GM12878 (cell line): ENCODE measurements at regions not wholly inside any gene's neighbourhood (a gene's known extent, or its start where the extent isn't known, plus 50 kb on each side); places are given as distances from the start of the nearest gene placed in this dataset.
A peak's percentile ranks its signal among the peaks of the same experiment; 100 is the strongest.

Source experiments
- ATAC-seq: fragments of 200-7000 bp; cut with Tn5 transposase; 3 replicates; pipeline ENCODE4 v1.9.1; 2020; ENCODE audit warnings: mild to moderate bottlenecking, moderate library complexity
- BruUV-seq: library from RNA; stranded (reverse); fragments of 400-500 nt; replicated peaks from 2 replicates; lab custom pipeline; 2021; lab: Mats Ljungman, UMichigan
- CTCF ChIA-PET: fragments of 300-600 bp; sonication (Branson Sonifier 250); formaldehyde crosslinking; extraction: SDS; loops from one replicate; lab custom pipeline; 2021; ENCODE audit warnings: inconsistent platforms; lab: Yijun Ruan, JAX
- POLR2A ChIA-PET: fragments of 350-600 bp; formaldehyde crosslinking; extraction: SDS; loops from one replicate; lab custom pipeline; 2021; ENCODE audit warnings: inconsistent platforms; lab: Charles Lee
- RAD21 ChIA-PET: fragments of 300-600 bp; sonication (Branson Sonifier 250); formaldehyde crosslinking; loops from one replicate; lab custom pipeline; 2023; ENCODE audit warnings: antibody characterized with exemption; ENCODE audit not compliant: unreplicated experiment; lab: Charles Lee
- SMC1A ChIA-PET: fragments of 300-600 bp; sonication (Branson Sonifier 250); formaldehyde crosslinking; loops from one replicate; lab custom pipeline; 2023; ENCODE audit not compliant: unreplicated experiment, uncharacterized antibody; lab: Charles Lee
- DNase-seq: peaks from one replicate; pipeline ENCODE4 v3.0.0-alpha.2; 2011; ENCODE audit warnings: low read depth, low spot score
- FAIRE-seq: peaks from 3 replicates; lab custom pipeline; 2011; peaks lifted over from hg19 to GRCh38; lab: Jason Lieb, UNC
- H2AFZ ChIP-seq: 2 replicates; pipeline ENCODE4 v1.6.0; 2011; ENCODE audit warnings: low read depth, low read length, control low read depth; ENCODE audit not compliant: control insufficient read depth
- H3K27ac ChIP-seq: 2 replicates; pipeline ENCODE4 v1.5.1; 2011; ENCODE audit warnings: control low read depth; ENCODE audit not compliant: control insufficient read depth, insufficient read depth
- H3K27me3 ChIP-seq, 2 experiments: replicated peaks in 1 of 2; 2 replicates each; pipeline versions ENCODE4 v1.6.0 to v1.6.1; 2011; ENCODE audit warnings: low read length in 1 of 2; ENCODE audit not compliant: control insufficient read depth in 2 of 2, insufficient read depth in 2 of 2
- H3K36me3 ChIP-seq, 2 experiments: 2 replicates each; pipeline ENCODE4 v1.5.1; 2011; ENCODE audit warnings: low read length in 1 of 2; ENCODE audit not compliant: control insufficient read depth in 2 of 2, insufficient read depth in 2 of 2
- H3K4me1 ChIP-seq: 2 replicates; pipeline ENCODE4 v1.6.1; 2011; ENCODE audit warnings: mild to moderate bottlenecking, low read length, moderate library complexity, mixed read lengths; ENCODE audit not compliant: control insufficient read depth, insufficient read depth
- H3K4me2 ChIP-seq: 2 replicates; pipeline ENCODE4 v1.6.0; 2011; ENCODE audit warnings: control low read depth; ENCODE audit not compliant: control insufficient read depth, insufficient read depth
- H3K4me3 ChIP-seq: fragments of 200-600 bp; sonication (generic); 2 replicates; pipeline ENCODE4 v1.5.1; 2016
- H3K79me2 ChIP-seq: 2 replicates; pipeline ENCODE4 v1.6.0; 2011; ENCODE audit warnings: low read length; ENCODE audit not compliant: control insufficient read depth, insufficient read depth
- H3K9ac ChIP-seq: 2 replicates; pipeline ENCODE4 v1.8.0; 2011; ENCODE audit warnings: low read length, control low read depth, mixed read lengths; ENCODE audit not compliant: control insufficient read depth, insufficient read depth
- H3K9me3 ChIP-seq: replicated peaks from 3 replicates; pipeline ENCODE4 v1.5.1; 2011; ENCODE audit warnings: mild to moderate bottlenecking, low read length; ENCODE audit not compliant: control insufficient read depth, insufficient read depth
- H4K20me1 ChIP-seq: 2 replicates; pipeline ENCODE4 v1.6.0; 2011; ENCODE audit not compliant: control insufficient read depth, insufficient read depth
- CBX3 ChIP-seq: fragments of 200-600 bp; sonication (generic); IDR thresholded peaks from 2 replicates; pipeline ENCODE4 v1.6.1; 2016; ENCODE audit warnings: low read depth, borderline replicate concordance
- CEBPB ChIP-seq, 2 experiments: fragments of 150-350 bp in 1 of 2; IDR thresholded peaks; 2 replicates each; pipeline ENCODE4 v1.6.1; 2012 to 2014; ENCODE audit warnings: low read depth in 2 of 2, low read length in 2 of 2, borderline replicate concordance in 1 of 2, inconsistent platforms in 1 of 2
- ETV6 ChIP-seq, 2 experiments: fragments of 450-650 bp in 1 of 2; IDR thresholded peaks in 1 of 2; conservative IDR thresholded peaks in 1 of 2; 2 replicates each; pipeline ENCODE4 v1.6.1; 2014; ENCODE audit warnings: antibody characterized with exemption in 1 of 2, borderline replicate concordance in 1 of 2, low read depth in 1 of 2, mild to moderate bottlenecking in 1 of 2, moderate library complexity in 1 of 2
- FOXK2 ChIP-seq: fragments of 450-650 bp; IDR thresholded peaks from 2 replicates; pipeline ENCODE4 v1.6.1; 2017; ENCODE audit warnings: mild to moderate bottlenecking, moderate library complexity
- GATAD2B ChIP-seq: fragments of 450-650 bp; conservative IDR thresholded peaks from 2 replicates; pipeline ENCODE4 v1.6.1; 2017; ENCODE audit warnings: low read depth, mild to moderate bottlenecking, moderate library complexity
- HDGF ChIP-seq: fragments of 450-650 bp; IDR thresholded peaks from 2 replicates; pipeline ENCODE4 v1.6.1; 2016; ENCODE audit warnings: antibody characterized with exemption
- KAT2A ChIP-seq: conservative IDR thresholded peaks from 2 replicates; pipeline ENCODE4 v1.6.1; 2011; ENCODE audit warnings: low read depth, low read length; ENCODE audit not compliant: control insufficient read depth
- MEF2B ChIP-seq: fragments of 450-650 bp; IDR thresholded peaks from 2 replicates; pipeline ENCODE4 v1.6.1; 2018; ENCODE audit warnings: mild to moderate bottlenecking, moderate library complexity; ENCODE audit not compliant: partially characterized antibody, poor library complexity, severe bottlenecking
- MTA2 ChIP-seq: fragments of 450-650 bp; IDR thresholded peaks from 2 replicates; pipeline ENCODE4 v1.6.1; 2016; ENCODE audit warnings: low read depth, mild to moderate bottlenecking, moderate library complexity
- NFXL1 ChIP-seq: fragments of 450-650 bp; IDR thresholded peaks from 2 replicates; pipeline ENCODE4 v1.6.1; 2017; ENCODE audit warnings: antibody characterized with exemption, mild to moderate bottlenecking, borderline replicate concordance
- NR2C2 ChIP-seq: IDR thresholded peaks from 2 replicates; pipeline ENCODE4 v1.6.1; 2011; ENCODE audit warnings: borderline replicate concordance, low read depth; ENCODE audit not compliant: control insufficient read depth, insufficient read length
- POLR2AphosphoS2 ChIP-seq: IDR thresholded peaks from 2 replicates; pipeline ENCODE4 v1.6.1; 2011; ENCODE audit warnings: low read depth, mild to moderate bottlenecking, low read length, improper control_type of control experiment, moderate library complexity
- ZNF384 ChIP-seq: IDR thresholded peaks from 2 replicates; pipeline ENCODE4 v1.6.1; 2012; ENCODE audit warnings: low read depth, mild to moderate bottlenecking, low read length, improper control_type of control experiment, borderline replicate concordance
- WGBS: methylation state at CpG from one replicate; pipeline ENCODE4 v1.1.6; 2016; ENCODE audit warnings: low lambda C conversion rate; ENCODE audit not compliant: insufficient replicate concordance, insufficient coverage; ENCODE audit errors: missing lambda C conversion rate; 5-methylcytosine and 5-hydroxymethylcytosine counted together
- in situ Hi-C: fragments of 300-500 bp; cut with MboI; formaldehyde crosslinking; loops from 9 replicates; pipeline ENCODE4 v1.14.3; 2018; ENCODE audit warnings: mixed read lengths
- intact Hi-C: fragments of 100-400 bp; cut with micrococcal nuclease; formaldehyde crosslinking; loops from one replicate; pipeline ENCODE4 v1.14.2; 2022; ENCODE audit not compliant: unreplicated experiment
- TF ChIP-seq, protein P1 (sequence below): fragments of 450-650 bp; formaldehyde crosslinking; IDR thresholded peaks from 2 replicates; pipeline ENCODE4 v1.4.0; 2022; ENCODE audit warnings: mild to moderate bottlenecking, moderate library complexity
- TF ChIP-seq, protein P2 (sequence below): fragments of 450-650 bp; formaldehyde crosslinking; IDR thresholded peaks from 2 replicates; pipeline ENCODE4 v1.5.0; 2022; ENCODE audit warnings: mild to moderate bottlenecking, missing genetic modification characterization

DNA sequence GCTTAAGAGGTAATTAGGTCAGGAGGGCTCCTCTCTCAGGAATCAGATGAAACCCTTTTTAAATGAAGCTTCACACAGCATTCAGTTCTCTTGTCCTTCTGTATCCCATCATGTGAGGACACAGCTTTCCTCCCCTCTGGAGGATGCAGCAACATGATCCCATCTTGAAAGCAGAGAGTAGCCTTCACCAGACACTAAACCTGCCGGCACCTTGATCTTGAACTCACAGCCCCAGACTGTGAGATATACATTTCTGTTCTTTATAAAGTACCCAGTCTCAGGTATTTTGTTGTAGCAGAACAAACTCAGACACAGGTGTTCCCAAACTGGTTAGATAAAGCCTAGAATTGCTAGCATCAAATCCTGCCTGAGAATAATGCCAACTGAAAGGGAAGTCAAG is 83.7 kb upstream of the PRICKLE2 start:
- POLR2A ChIA-PET: interaction anchor here (2.4 to 2.6 kb wide), 2 partner anchors 10 to 41 kb away, joined by 7 to 11 read pairs; no protein-coding TSS in a partner anchor
- SMC1A ChIA-PET: interaction anchor here (0.8 to 2.6 kb wide), 13 partner anchors 9 to 118 kb away, joined by 3 to 11 read pairs (median 4); partner anchors contain the start of gene PRICKLE2
- Histone ChIP-seq H3K27me3 (no peaks in the 10 kb centered on the region), H3K4me3 (no peak overlapping the region), H3K79me2 (no peaks in the 10 kb centered on the region), H3K9ac (no peak overlapping the region), H3K4me1 (no peaks in the 10 kb centered on the region), H4K20me1 (no peaks in the 10 kb centered on the region), H3K4me2 (no peak overlapping the region), H3K36me3 (no peaks in the 10 kb centered on the region), H3K9me3 (no peaks in the 10 kb centered on the region), H3K27ac (no peak overlapping the region), H2AFZ (no peak overlapping the region)
- FAIRE-seq: no peak
- TF ChIP-seq, protein P1, sequence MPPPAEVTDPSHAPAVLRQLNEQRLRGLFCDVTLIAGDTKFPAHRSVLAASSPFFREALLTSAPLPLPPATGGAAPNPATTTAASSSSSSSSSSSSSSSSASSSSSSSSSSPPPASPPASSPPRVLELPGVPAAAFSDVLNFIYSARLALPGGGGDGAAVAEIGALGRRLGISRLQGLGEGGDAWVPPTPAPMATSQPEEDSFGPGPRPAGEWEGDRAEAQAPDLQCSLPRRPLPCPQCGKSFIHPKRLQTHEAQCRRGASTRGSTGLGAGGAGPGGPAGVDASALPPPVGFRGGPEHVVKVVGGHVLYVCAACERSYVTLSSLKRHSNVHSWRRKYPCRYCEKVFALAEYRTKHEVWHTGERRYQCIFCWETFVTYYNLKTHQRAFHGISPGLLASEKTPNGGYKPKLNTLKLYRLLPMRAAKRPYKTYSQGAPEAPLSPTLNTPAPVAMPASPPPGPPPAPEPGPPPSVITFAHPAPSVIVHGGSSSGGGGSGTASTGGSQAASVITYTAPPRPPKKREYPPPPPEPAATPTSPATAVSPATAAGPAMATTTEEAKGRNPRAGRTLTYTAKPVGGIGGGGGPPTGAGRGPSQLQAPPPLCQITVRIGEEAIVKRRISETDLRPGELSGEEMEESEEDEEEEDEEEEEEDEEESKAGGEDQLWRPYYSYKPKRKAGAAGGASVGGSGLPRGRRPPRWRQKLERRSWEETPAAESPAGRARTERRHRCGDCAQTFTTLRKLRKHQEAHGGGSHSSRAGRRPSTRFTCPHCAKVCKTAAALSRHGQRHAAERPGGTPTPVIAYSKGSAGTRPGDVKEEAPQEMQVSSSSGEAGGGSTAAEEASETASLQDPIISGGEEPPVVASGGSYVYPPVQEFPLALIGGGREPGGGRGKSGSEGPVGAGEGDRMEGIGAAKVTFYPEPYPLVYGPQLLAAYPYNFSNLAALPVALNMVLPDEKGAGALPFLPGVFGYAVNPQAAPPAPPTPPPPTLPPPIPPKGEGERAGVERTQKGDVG (CRISPR knock-in tag): no peak
- TF ChIP-seq, protein P2, sequence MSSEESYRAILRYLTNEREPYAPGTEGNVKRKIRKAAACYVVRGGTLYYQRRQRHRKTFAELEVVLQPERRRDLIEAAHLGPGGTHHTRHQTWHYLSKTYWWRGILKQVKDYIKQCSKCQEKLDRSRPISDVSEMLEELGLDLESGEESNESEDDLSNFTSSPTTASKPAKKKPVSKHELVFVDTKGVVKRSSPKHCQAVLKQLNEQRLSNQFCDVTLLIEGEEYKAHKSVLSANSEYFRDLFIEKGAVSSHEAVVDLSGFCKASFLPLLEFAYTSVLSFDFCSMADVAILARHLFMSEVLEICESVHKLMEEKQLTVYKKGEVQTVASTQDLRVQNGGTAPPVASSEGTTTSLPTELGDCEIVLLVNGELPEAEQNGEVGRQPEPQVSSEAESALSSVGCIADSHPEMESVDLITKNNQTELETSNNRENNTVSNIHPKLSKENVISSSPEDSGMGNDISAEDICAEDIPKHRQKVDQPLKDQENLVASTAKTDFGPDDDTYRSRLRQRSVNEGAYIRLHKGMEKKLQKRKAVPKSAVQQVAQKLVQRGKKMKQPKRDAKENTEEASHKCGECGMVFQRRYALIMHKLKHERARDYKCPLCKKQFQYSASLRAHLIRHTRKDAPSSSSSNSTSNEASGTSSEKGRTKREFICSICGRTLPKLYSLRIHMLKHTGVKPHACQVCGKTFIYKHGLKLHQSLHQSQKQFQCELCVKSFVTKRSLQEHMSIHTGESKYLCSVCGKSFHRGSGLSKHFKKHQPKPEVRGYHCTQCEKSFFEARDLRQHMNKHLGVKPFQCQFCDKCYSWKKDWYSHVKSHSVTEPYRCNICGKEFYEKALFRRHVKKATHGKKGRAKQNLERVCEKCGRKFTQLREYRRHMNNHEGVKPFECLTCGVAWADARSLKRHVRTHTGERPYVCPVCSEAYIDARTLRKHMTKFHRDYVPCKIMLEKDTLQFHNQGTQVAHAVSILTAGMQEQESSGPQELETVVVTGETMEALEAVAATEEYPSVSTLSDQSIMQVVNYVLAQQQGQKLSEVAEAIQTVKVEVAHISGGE (CRISPR knock-in tag): no peak
- TF ChIP-seq NFXL1: peak; percentile 22; the same call in 1 of the 2 replicates
- no peak for TF ChIP-seq CEBPB (IDR thresholded peaks at IDR 0.05; ENCODE audit: borderline replicate concordance in 1 of 2, low read depth in 2 of 2, low read length in 2 of 2)
- no peak for TF ChIP-seq POLR2AphosphoS2
- TF ChIP-seq ETV6 (conservative IDR thresholded peaks at IDR 0.05 in 1 of 2, IDR thresholded peaks at IDR 0.05 in 1 of 2; ENCODE audit: borderline replicate concordance in 1 of 2, low read depth in 1 of 2): peak in 1 of 2 experiments; percentile 53; a peak in 1 of 4 replicates
- TF ChIP-seq CBX3: no peak
- no peak for TF ChIP-seq MEF2B
- no peak for TF ChIP-seq KAT2A
- TF ChIP-seq MTA2: no peak
- no peak for TF ChIP-seq NR2C2
- no peak for TF ChIP-seq FOXK2
- no peak for TF ChIP-seq ZNF384
- TF ChIP-seq HDGF: no peak
- no peak for TF ChIP-seq GATAD2B
- BruUV-seq: no TSS peak
- in situ Hi-C loops (no loop called here), intact Hi-C loops (no loop called here)
- no peak for DNase-seq
- RAD21 ChIA-PET: interaction anchor here (0.9 to 2.2 kb wide), 7 partner anchors 10 to 203 kb away, joined by 3 to 7 read pairs (median 3); partner anchors contain the start of gene PRICKLE2
- no peak for ATAC-seq
- WGBS: 73% methylated on average over 1 of the region's 1 CpG
- CTCF ChIA-PET: interaction anchor here (0.7 to 2.0 kb wide), 10 partner anchors 9 to 92 kb away, joined by 3 to 7 read pairs (median 3); no protein-coding TSS in a partner anchor
